Duodenal mucosa (tissue), 2 donors: ENCODE measurements at regions not wholly inside any gene's neighbourhood (a gene's known extent, or its start where the extent isn't known, plus 50 kb on each side); places are given as distances from the start of the nearest gene placed in this dataset.

Experiments
- H3K27ac ChIP-seq: one replicate; pipeline ENCODE4 v1.7.0; 2013; ENCODE audit warnings: low read depth, low read length
- H3K27me3 ChIP-seq, 2 donors: one replicate each; pipeline ENCODE4 v1.7.0; 2013; ENCODE audit warnings: low read length in 2 of 2, control low read depth in 1 of 2; ENCODE audit not compliant: insufficient read depth in 2 of 2, control insufficient read depth in 1 of 2
- H3K36me3 ChIP-seq, 2 donors: one replicate each; pipeline ENCODE4 v1.7.0; 2013; ENCODE audit warnings: low read length in 2 of 2, control low read depth in 1 of 2; ENCODE audit not compliant: insufficient read depth in 2 of 2, control insufficient read depth in 1 of 2
- H3K4me1 ChIP-seq, 2 donors: one replicate each; pipeline ENCODE4 v1.7.0; 2013; ENCODE audit warnings: low read length in 2 of 2, control low read depth in 1 of 2; ENCODE audit not compliant: insufficient read depth in 2 of 2, control insufficient read depth in 1 of 2
- H3K4me3 ChIP-seq, 2 donors: one replicate each; pipeline ENCODE4 v1.7.0; 2013; ENCODE audit warnings: low read length in 2 of 2, low read depth in 1 of 2
- H3K9ac ChIP-seq, 2 donors: one replicate each; pipeline ENCODE4 v1.7.0; 2013; ENCODE audit warnings: low read length in 2 of 2, low read depth in 1 of 2
- H3K9me3 ChIP-seq, 2 donors: one replicate each; pipeline ENCODE4 v1.7.0; 2013; ENCODE audit warnings: low read length in 2 of 2, control low read depth in 1 of 2; ENCODE audit not compliant: control insufficient read depth in 1 of 2

- no peaks in the 10 kb centered on the region for H3K4me1 ChIP-seq
- no peaks in the 10 kb centered on the region for H3K9me3 ChIP-seq
- H3K9ac ChIP-seq = no peak overlapping the region
- H3K4me3 ChIP-seq = no peak overlapping the region
- no peak overlapping the region for H3K27ac ChIP-seq
- no peaks in the 10 kb centered on the region for H3K36me3 ChIP-seq
- no peaks in the 10 kb centered on the region for H3K27me3 ChIP-seq
Observed at GRCh38 chr10:105697290-105697780, 1056.2 kb downstream of the SORCS3 start.

- no peaks in the 10 kb centered on the region for H3K36me3 ChIP-seq
- no peak overlapping the region for H3K4me3 ChIP-seq
- H3K27me3 ChIP-seq = no peaks in the 10 kb centered on the region
- no peak overlapping the region for H3K27ac ChIP-seq
- no peak overlapping the region for H3K9ac ChIP-seq
- no peaks in the 10 kb centered on the region for H3K9me3 ChIP-seq
- no peaks in the 10 kb centered on the region for H3K4me1 ChIP-seq
Observed at GRCh38 chr10:105691811-105692210, 1050.7 kb downstream of the SORCS3 start.

DNA sequence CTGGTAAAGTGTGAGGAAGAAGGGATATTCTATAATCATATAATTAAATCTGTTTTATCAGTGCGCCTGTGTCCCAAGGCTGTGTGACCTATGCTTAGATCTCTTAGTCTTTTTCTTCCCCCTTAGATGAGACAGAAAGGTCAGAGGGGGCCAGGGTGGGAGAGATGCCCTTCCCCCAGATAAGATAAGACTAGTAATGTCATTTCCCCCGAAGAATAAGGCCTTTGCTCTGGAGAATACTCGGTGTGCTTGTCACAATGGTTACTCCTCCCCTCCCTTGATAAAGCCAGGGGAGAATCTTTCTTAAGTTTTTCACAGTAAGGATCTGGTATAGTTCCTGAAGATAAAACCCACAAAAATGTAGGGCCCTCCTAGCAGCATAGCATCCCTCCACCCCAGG is 1041.8 kb downstream of the SORCS3 start:
- no peak overlapping the region for H3K4me3 ChIP-seq
- H3K4me1 ChIP-seq = no peaks in the 10 kb centered on the region
- H3K36me3 ChIP-seq = no peaks in the 10 kb centered on the region
- H3K9ac ChIP-seq = no peak overlapping the region
- no peaks in the 10 kb centered on the region for H3K9me3 ChIP-seq
- H3K27ac ChIP-seq = no peak overlapping the region
- no peaks in the 10 kb centered on the region for H3K27me3 ChIP-seq

DNA sequence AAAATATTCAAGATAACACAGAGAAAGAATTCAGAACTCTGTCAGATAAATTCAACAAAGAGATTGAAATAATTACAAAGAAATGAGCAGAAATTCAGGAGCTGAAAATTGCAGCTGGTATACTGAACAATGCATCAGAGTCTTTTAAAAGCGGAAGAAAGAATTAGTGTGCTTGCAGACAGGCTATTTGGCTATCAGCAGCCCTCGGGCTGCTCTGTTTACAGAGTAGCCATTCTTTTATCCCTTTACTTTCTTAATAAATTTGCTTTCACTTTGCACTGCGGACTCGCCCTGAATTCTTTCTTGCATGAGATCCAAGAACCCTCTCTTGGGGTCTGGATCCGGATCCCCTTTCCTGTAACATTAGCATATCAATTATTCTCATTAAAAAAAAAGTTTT is 1040.0 kb downstream of the SORCS3 start:
- H3K4me3 ChIP-seq = no peak overlapping the region
- no peaks in the 10 kb centered on the region for H3K9me3 ChIP-seq
- no peaks in the 10 kb centered on the region for H3K27me3 ChIP-seq
- no peak overlapping the region for H3K27ac ChIP-seq
- no peaks in the 10 kb centered on the region for H3K36me3 ChIP-seq
- H3K4me1 ChIP-seq = no peaks in the 10 kb centered on the region
- H3K9ac ChIP-seq = no peak overlapping the region

DNA sequence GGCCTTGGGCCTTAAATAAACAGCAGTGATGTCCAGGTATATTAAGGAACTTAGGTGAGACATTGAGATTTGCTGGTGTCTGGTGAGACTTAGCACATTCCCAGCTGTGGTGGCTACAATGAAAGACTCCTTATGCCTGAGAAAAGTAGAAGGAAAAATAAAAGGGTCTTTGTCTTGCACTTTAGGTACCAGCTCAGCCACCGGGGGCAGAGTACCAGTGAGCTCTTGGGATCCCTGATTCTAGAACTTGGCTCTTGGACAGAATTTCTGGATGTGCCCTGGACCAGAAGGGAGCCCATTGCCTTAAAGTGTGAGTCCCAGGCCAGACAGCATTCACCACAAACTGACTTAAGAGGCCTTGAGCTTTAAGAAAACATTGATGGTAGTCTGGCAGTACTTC is 1038.7 kb downstream of the SORCS3 start:
- H3K4me3 ChIP-seq = no peak overlapping the region
- H3K4me1 ChIP-seq = no peaks in the 10 kb centered on the region
- H3K36me3 ChIP-seq = no peaks in the 10 kb centered on the region
- H3K9me3 ChIP-seq = no peaks in the 10 kb centered on the region
- no peaks in the 10 kb centered on the region for H3K27me3 ChIP-seq
- no peak overlapping the region for H3K27ac ChIP-seq
- H3K9ac ChIP-seq = no peak overlapping the region

DNA sequence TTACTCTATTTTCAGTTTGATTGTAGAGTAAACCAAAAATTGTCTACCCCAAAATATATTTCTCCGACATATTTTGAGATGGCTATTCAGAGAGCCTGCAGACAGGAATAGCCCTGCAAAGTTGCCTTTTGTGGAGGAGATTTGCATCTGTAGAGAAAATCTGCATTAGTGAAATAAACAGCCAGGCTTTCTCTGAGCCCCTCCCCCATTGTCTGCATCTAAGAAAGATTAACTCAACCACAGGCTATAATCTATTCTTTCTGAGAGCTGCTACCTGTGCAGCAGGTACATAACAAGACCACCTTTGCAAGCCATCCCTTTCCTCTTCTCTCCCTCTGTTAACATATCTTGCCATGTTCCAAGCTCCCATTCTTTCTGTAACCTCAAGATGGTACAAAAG is 1034.2 kb downstream of the SORCS3 start:
- H3K27ac ChIP-seq = no peak overlapping the region
- peaks cover 3 to 11% of the 10 kb centered on the region in 2 donors for H3K9me3 ChIP-seq
- no peaks in the 10 kb centered on the region for H3K4me1 ChIP-seq
- no peak overlapping the region for H3K4me3 ChIP-seq
- H3K36me3 ChIP-seq = no peaks in the 10 kb centered on the region
- no peaks in the 10 kb centered on the region for H3K27me3 ChIP-seq
- no peak overlapping the region for H3K9ac ChIP-seq

GRCh38 chr10:105674448-105674847 is 1033.4 kb downstream of the SORCS3 start:
- no peaks in the 10 kb centered on the region for H3K36me3 ChIP-seq
- H3K9ac ChIP-seq = no peak overlapping the region
- no peaks in the 10 kb centered on the region for H3K4me1 ChIP-seq
- no peaks in the 10 kb centered on the region for H3K27me3 ChIP-seq
- H3K4me3 ChIP-seq = no peak overlapping the region
- no peak overlapping the region for H3K27ac ChIP-seq
- peaks cover 3 to 11% of the 10 kb centered on the region in 2 donors for H3K9me3 ChIP-seq

- Histone ChIP-seq H3K4me3 (no peak overlapping the region), H3K4me1 (no peaks in the 10 kb centered on the region), H3K36me3 (no peaks in the 10 kb centered on the region), H3K27ac (no peak overlapping the region), H3K9ac (no peak overlapping the region), H3K27me3 (no peaks in the 10 kb centered on the region), H3K9me3 (no peaks in the 10 kb centered on the region)
Observed at GRCh38 chr10:105658696-105659095, 1017.6 kb downstream of the SORCS3 start.

GRCh38 chr10:105656856-105657255 is 1015.8 kb downstream of the SORCS3 start:
- H3K36me3 ChIP-seq = no peaks in the 10 kb centered on the region
- no peak overlapping the region for H3K9ac ChIP-seq
- no peaks in the 10 kb centered on the region for H3K4me1 ChIP-seq
- no peak overlapping the region for H3K4me3 ChIP-seq
- no peak overlapping the region for H3K27ac ChIP-seq
- no peaks in the 10 kb centered on the region for H3K27me3 ChIP-seq
- H3K9me3 ChIP-seq = no peaks in the 10 kb centered on the region

GRCh38 chr10:105650306-105650705 is 1009.2 kb downstream of the SORCS3 start:
- Histone ChIP-seq H3K9me3 (no peaks in the 10 kb centered on the region), H3K27ac (no peak overlapping the region), H3K4me1 (no peaks in the 10 kb centered on the region), H3K36me3 (no peaks in the 10 kb centered on the region), H3K4me3 (no peak overlapping the region), H3K9ac (no peak overlapping the region), H3K27me3 (no peaks in the 10 kb centered on the region)

- H3K4me1 ChIP-seq = no peaks in the 10 kb centered on the region
- H3K27me3 ChIP-seq = no peaks in the 10 kb centered on the region
- H3K27ac ChIP-seq = no peak overlapping the region
- H3K4me3 ChIP-seq = no peak overlapping the region
- H3K9ac ChIP-seq = no peak overlapping the region
- H3K36me3 ChIP-seq = no peaks in the 10 kb centered on the region
- H3K9me3 ChIP-seq = no peaks in the 10 kb centered on the region
Observed at GRCh38 chr10:105647354-105647753, 1006.3 kb downstream of the SORCS3 start.
